ENCODE measurements at regions not wholly inside any gene's neighbourhood (a gene's known extent, or its start where the extent isn't known, plus 50 kb on each side); places are given as distances from the start of the nearest gene placed in this dataset.

DNA sequence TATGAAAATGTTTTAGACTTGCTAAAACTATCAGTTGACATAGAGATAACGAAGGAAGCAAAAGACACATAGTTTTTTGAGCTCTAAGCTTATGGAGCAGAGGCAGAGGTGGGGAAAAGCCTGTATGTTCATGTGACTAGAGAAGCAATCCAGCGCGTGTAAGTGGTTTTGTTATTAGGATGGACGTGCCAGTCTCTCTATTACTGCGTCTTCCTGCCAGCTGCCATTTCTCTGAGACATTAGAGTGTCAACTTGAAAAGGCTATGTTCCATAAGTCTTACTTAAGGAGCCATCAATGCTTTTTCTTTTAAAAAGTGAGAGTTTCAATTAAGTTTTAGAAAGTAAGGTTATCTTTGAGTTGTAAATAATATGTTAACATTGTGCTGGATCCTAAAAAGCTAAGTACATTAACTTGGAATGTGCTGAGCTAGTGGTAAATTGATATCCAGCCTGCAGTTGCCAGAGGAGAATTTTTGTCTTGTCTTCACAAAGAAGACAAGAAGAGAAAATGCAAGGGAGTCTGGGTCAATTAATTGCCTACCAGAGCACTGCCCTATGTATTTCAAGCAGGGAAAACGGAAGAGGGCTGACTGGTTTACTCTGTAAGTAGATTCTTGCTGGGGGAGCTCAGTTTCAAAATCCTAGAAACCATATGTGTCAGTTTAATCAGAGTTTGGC, 161.8 kb upstream of the B3GALT2 start:
- Mint-ChIP-seq H3K9me3 (ENCODE audit: insufficient read depth) (no peaks in the 10 kb centered on the region), H3K36me3 (ENCODE audit: low read depth) (no peaks in the 10 kb centered on the region), H3K27me3 (ENCODE audit: low read depth) (no peaks in the 10 kb centered on the region), H3K4me3 (no peak overlapping the region), H3K4me1 (ENCODE audit: low read depth) (no peaks in the 10 kb centered on the region), H3K27ac (no peak overlapping the region)
- ATAC-seq (no peak), DNase-seq (no peak)
- ChIA-PET POLR2A (no interaction called here), CTCF (no interaction called here)

DNA sequence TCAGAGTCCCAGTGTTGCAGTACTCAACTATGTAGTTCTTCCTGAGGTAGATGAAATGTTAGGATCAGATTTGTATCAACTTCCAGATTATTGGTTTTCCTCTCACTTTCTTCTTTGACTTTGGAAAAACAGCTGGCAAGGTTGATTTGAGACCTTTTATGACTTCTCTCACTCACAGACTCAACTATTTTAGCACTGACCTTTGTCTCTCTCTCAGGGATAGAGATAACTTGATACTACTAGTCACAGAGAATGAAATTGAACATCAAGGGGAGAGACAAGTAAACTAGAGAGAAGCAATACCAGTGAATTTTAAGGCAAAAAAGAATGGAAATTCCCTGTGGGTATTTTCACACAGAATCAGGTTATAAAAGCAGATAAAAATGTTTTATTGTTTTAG, 159.7 kb upstream of the B3GALT2 start:
- no peaks in the 10 kb centered on the region for H3K9me3 Mint-ChIP-seq (ENCODE audit: insufficient read depth)
- no peaks in the 10 kb centered on the region for H3K4me1 Mint-ChIP-seq (ENCODE audit: low read depth)
- POLR2A ChIA-PET: no interaction called here
- DNase-seq: no peak
- H3K27ac Mint-ChIP-seq: no peak overlapping the region
- H3K27me3 Mint-ChIP-seq (ENCODE audit: low read depth): peaks cover 2% of the 10 kb centered on the region
- H3K36me3 Mint-ChIP-seq (ENCODE audit: low read depth): no peaks in the 10 kb centered on the region
- ATAC-seq: no peak
- CTCF ChIA-PET: no interaction called here
- no peak overlapping the region for H3K4me3 Mint-ChIP-seq

DNA sequence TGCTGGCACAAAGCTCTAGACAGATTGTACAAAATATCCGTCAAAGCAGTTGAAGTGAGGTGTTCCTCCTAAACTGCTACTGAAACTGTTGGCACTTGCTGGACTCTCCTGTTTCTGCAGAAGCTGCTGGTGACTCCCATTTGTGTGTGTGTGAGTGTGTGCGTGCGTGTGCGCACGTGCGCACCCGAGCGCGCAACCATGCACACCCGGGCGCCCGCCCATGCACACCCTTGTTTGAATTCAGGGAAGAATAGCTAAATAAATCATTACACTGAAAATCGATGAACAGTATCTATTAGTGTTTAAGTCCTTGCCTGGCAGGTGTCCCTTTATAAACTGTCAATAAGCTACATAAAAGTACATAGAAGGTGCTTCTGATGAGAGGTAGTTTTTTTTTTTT, 156.4 kb upstream of the B3GALT2 start:
- ChIA-PET POLR2A (no interaction called here), CTCF (no interaction called here)
- Mint-ChIP-seq H3K27me3 (ENCODE audit: low read depth) (peaks cover 2% of the 10 kb centered on the region), H3K4me3 (no peak overlapping the region), H3K36me3 (ENCODE audit: low read depth) (no peaks in the 10 kb centered on the region), H3K9me3 (ENCODE audit: insufficient read depth) (no peaks in the 10 kb centered on the region), H3K27ac (no peak overlapping the region), H3K4me1 (ENCODE audit: low read depth) (no peaks in the 10 kb centered on the region)
- ATAC-seq: no peak
- no peak for DNase-seq

DNA sequence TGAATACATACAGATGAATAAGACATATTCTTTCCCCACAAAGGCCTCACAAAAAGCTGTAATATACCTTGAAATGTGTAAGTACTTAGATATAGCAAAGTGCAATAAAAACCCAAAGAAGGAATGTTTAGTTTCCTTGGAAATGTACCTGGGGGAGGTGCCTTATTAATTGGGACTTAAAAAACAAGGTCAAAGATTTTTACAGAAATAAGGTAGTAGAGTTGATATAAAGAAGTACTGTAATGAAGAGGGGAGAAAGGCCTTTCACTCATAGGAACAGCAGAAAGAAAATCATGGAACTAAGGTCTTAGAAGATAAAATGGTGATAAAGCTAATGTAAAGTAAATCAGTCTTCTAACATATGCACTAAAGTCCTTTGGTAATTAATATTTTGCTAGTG, 153.9 kb upstream of the B3GALT2 start:
- ChIA-PET POLR2A (no interaction called here), CTCF (no interaction called here)
- ATAC-seq: no peak
- H3K9me3 Mint-ChIP-seq (ENCODE audit: insufficient read depth): no peaks in the 10 kb centered on the region
- no peak overlapping the region for H3K27ac Mint-ChIP-seq
- no peaks in the 10 kb centered on the region for H3K4me1 Mint-ChIP-seq (ENCODE audit: low read depth)
- no peak overlapping the region for H3K4me3 Mint-ChIP-seq
- H3K27me3 Mint-ChIP-seq (ENCODE audit: low read depth): peaks cover 2% of the 10 kb centered on the region
- no peak for DNase-seq
- H3K36me3 Mint-ChIP-seq (ENCODE audit: low read depth): no peaks in the 10 kb centered on the region

DNA sequence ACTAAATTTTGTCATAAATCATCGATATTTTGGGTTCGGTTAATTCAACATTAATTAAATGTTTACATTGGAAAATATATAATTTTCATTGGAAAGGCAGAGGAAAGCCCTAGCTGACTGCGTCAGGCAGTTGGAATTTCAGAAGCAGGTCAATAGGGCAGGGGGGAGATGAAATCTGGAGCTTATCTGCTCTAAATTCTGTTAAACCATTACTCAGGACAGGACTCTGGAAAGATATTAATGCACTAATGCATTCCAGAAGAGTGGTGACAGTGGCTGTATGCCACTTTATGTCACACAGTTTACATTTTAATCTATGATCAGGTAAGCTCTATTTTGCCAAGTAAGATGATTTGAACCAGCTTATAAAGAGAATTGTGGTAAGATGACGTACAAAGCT, 153.0 kb upstream of the B3GALT2 start:
- H3K36me3 Mint-ChIP-seq (ENCODE audit: low read depth): no peaks in the 10 kb centered on the region
- DNase-seq: no peak
- peaks cover 2% of the 10 kb centered on the region for H3K27me3 Mint-ChIP-seq (ENCODE audit: low read depth)
- POLR2A ChIA-PET: no interaction called here
- CTCF ChIA-PET: interaction anchor here (0.7 to 1.2 kb wide), 2 partner anchors 152 to 153 kb away, joined by 3 to 4 read pairs; partner anchors contain the start of gene B3GALT2
- H3K9me3 Mint-ChIP-seq (ENCODE audit: insufficient read depth): no peaks in the 10 kb centered on the region
- H3K4me3 Mint-ChIP-seq: no peak overlapping the region
- H3K27ac Mint-ChIP-seq: no peak overlapping the region
- no peak for ATAC-seq
- H3K4me1 Mint-ChIP-seq (ENCODE audit: low read depth): no peaks in the 10 kb centered on the region

DNA sequence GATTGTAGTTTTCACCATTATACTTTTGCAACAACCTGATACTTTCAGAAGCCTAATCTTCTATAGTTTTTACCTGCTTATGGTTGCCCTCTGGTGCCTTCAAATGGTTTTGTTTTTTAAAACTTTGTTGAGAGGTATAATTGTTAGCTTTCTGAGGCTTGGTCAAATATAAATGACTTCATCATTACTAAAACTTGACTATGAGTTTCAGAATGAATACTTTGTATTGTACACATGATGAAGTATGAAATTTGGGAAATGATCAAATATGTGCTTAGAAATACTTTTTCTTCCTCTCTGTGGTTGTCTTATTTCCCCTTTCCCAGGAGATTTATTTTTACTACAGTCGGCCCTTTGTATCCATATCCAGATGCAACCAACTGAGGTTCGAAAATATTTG, 151.8 kb upstream of the B3GALT2 start:
- no peaks in the 10 kb centered on the region for H3K4me1 Mint-ChIP-seq (ENCODE audit: low read depth)
- CTCF ChIA-PET: no interaction called here
- H3K4me3 Mint-ChIP-seq: no peak overlapping the region
- H3K9me3 Mint-ChIP-seq (ENCODE audit: insufficient read depth): peaks cover 5% of the 10 kb centered on the region
- no peak overlapping the region for H3K27ac Mint-ChIP-seq
- ATAC-seq (no peak), DNase-seq (no peak)
- POLR2A ChIA-PET: interaction anchor here (0.7 kb wide), 1 partner anchor 204 kb away, joined by 3 read pairs; no protein-coding TSS in a partner anchor
- peaks cover 2% of the 10 kb centered on the region for H3K27me3 Mint-ChIP-seq (ENCODE audit: low read depth)
- peaks cover 3% of the 10 kb centered on the region for H3K36me3 Mint-ChIP-seq (ENCODE audit: low read depth)

DNA sequence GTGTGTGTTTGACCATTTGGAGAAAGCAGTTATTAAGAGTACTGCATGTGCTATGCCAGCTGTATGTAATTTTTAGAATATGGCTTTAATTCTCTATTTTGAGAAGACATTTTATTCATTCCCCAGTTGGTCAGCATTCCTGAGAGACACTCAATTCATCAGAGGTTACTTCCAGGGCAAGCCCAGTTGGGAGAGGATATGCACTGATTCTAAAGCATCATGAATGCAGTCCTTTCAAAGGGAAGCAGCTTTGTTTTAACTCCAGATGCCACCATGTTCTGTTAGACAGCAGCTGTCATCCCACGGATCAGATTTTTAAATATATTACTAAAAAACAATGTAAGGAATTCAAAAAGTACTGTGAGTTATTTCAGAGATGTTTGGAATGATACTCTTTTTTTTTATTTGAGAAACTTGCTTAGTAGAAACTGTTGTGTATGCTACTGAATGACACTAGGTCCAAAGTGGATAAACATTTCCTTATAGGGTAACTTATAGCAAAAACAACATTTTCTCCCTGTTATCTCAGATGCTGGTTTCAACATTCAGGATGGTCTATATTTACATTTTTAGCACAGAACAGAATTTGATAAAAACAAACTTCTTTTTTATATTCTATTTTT, 149.5 kb upstream of the B3GALT2 start:
- Mint-ChIP-seq H3K36me3 (ENCODE audit: low read depth) (peaks cover 5% of the 10 kb centered on the region), H3K27ac (no peak overlapping the region), H3K4me1 (ENCODE audit: low read depth) (no peaks in the 10 kb centered on the region), H3K9me3 (ENCODE audit: insufficient read depth) (peaks cover 17% of the 10 kb centered on the region), H3K27me3 (ENCODE audit: low read depth) (no peaks in the 10 kb centered on the region), H3K4me3 (no peak overlapping the region)
- ATAC-seq (no peak), DNase-seq (no peak)
- CTCF ChIA-PET: no interaction called here
- POLR2A ChIA-PET: no interaction called here

DNA sequence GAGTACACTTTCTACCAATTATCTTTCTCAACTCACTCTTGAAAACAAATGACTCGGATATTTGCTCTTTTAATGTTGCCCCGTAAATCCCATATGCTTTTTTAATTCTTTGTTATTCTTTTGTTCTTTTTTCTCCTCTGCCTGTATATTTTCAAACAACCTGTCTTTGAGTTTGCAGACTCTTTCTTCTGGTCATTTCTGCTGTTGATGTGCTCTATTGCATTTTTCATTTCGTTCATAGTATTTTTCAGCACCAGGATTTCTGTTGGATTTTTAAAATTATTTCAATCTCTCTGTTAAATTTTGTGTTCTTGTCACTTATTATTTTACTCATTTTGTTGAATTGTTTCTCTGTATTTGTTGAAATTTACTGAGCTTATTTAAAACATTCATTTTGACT, 146.8 kb upstream of the B3GALT2 start:
- ATAC-seq: no peak
- DNase-seq: no peak
- ChIA-PET CTCF (no interaction called here), POLR2A (no interaction called here)
- Mint-ChIP-seq H3K27me3 (ENCODE audit: low read depth) (no peaks in the 10 kb centered on the region), H3K36me3 (ENCODE audit: low read depth) (peaks cover 5% of the 10 kb centered on the region), H3K27ac (no peak overlapping the region), H3K4me1 (ENCODE audit: low read depth) (no peaks in the 10 kb centered on the region), H3K9me3 (ENCODE audit: insufficient read depth) (peaks cover 26% of the 10 kb centered on the region), H3K4me3 (no peak overlapping the region)

DNA sequence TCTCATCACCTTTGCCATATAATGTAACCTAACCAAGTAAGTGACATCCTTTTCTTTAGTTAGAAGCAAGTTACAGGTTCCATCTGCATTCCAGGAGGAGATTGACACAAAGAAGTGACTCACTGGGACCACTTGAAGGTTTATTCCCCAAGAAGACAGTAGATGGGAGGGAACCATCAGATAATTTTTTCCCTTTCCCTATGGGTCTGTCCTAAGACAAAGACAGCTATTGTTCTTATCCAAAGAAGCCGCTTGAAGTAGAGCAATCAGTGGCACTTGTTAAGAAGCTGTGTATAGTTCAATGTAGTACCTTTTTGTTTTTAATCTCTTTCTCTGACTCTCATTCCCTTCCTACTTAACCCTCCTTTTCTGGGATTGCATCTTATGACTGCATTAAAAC, 139.9 kb upstream of the B3GALT2 start:
- peaks cover 32% of the 10 kb centered on the region for H3K9me3 Mint-ChIP-seq (ENCODE audit: insufficient read depth)
- no peak overlapping the region for H3K4me3 Mint-ChIP-seq
- peaks cover 1% of the 10 kb centered on the region for H3K4me1 Mint-ChIP-seq (ENCODE audit: low read depth)
- H3K27ac Mint-ChIP-seq: no peak overlapping the region
- H3K27me3 Mint-ChIP-seq (ENCODE audit: low read depth): no peaks in the 10 kb centered on the region
- CTCF ChIA-PET: no interaction called here
- POLR2A ChIA-PET: no interaction called here
- DNase-seq (no peak), ATAC-seq (no peak)
- no peaks in the 10 kb centered on the region for H3K36me3 Mint-ChIP-seq (ENCODE audit: low read depth)

DNA sequence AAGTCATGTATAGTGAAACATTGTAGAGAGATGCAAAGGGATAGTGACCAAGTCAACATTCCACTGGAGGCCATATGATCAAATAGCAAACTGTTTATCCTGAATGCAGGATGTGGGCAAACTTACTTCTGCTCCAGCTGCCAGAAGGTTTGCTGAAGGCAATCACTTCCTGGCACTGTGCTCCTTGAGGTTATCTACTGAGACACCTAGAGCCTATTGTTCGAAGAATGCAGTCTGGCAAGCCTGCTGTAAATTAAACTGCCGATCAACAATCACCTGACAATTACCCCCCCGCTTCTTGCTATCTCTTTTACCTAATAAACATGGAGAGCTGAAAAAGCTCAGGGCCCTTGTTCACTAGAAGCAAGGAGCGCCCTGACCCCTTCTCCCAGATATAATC, 139.4 kb upstream of the B3GALT2 start:
- H3K27ac Mint-ChIP-seq: no peak overlapping the region

DNA sequence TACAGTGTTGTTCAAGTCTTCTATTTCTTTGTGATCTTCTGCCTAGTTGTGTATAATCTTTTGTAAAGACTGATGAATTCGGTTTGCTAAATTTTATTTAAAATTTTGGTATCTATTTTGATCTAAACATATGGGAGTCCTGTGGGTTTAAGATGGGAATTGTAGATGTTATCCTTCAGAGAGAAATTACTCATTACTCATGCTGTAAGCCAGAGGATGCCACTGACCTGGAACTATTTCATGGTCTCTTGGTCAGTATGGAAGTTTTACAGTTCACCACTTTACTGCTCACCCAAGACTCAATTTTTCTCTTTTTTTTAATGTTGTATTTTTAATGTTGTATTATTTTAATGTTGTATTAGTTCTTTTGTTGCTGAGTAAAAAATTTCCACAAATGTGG, 138.6 kb upstream of the B3GALT2 start:
- Mint-ChIP-seq H3K36me3 (ENCODE audit: low read depth) (no peaks in the 10 kb centered on the region), H3K27ac (no peak overlapping the region), H3K4me1 (ENCODE audit: low read depth) (peaks cover 1% of the 10 kb centered on the region), H3K27me3 (ENCODE audit: low read depth) (no peaks in the 10 kb centered on the region), H3K9me3 (ENCODE audit: insufficient read depth) (peaks cover 34% of the 10 kb centered on the region), H3K4me3 (no peak overlapping the region)
- CTCF ChIA-PET: no interaction called here
- DNase-seq (no peak), ATAC-seq (no peak)
- POLR2A ChIA-PET: no interaction called here

More for the DNA sequence above, 139.4 kb upstream of the B3GALT2 start:
- Mint-ChIP-seq H3K27me3 (ENCODE audit: low read depth) (no peaks in the 10 kb centered on the region), H3K36me3 (ENCODE audit: low read depth) (no peaks in the 10 kb centered on the region), H3K4me3 (no peak overlapping the region), H3K4me1 (ENCODE audit: low read depth) (peaks cover 1% of the 10 kb centered on the region), H3K9me3 (ENCODE audit: insufficient read depth) (peaks cover 32% of the 10 kb centered on the region)
- ATAC-seq (no peak), DNase-seq (no peak)
- CTCF ChIA-PET: no interaction called here
- POLR2A ChIA-PET: no interaction called here

DNA sequence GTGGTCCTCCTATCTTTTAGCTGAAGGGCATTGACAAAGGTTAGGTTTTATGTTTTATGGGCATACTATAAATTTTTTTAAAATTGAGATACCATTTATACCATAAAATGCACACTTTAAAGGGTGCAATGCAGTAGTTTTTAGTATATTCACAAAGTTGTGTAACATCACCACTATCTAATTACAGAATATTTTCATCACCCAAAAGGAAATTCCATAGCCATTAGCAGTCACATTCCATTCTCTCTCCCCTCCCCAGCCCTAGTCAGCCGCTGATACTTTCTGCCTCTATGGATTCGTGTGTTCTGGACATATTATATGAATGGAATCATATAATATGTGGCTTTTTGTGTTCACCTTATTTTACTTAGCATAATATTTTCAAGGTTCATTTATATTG, 135.8 kb upstream of the B3GALT2 start:
- CTCF ChIA-PET: no interaction called here
- Mint-ChIP-seq H3K9me3 (ENCODE audit: insufficient read depth) (peaks cover 22% of the 10 kb centered on the region), H3K27ac (no peak overlapping the region), H3K4me1 (ENCODE audit: low read depth) (peaks cover 1% of the 10 kb centered on the region), H3K4me3 (no peak overlapping the region), H3K36me3 (ENCODE audit: low read depth) (peaks cover 2% of the 10 kb centered on the region), H3K27me3 (ENCODE audit: low read depth) (no peaks in the 10 kb centered on the region)
- POLR2A ChIA-PET: no interaction called here
- no peak for ATAC-seq
- DNase-seq: no peak
